ENCODE measurements at regions not wholly inside any gene's neighbourhood (a gene's known extent, or its start where the extent isn't known, plus 50 kb on each side); places are given as distances from the start of the nearest gene placed in this dataset.

DNA sequence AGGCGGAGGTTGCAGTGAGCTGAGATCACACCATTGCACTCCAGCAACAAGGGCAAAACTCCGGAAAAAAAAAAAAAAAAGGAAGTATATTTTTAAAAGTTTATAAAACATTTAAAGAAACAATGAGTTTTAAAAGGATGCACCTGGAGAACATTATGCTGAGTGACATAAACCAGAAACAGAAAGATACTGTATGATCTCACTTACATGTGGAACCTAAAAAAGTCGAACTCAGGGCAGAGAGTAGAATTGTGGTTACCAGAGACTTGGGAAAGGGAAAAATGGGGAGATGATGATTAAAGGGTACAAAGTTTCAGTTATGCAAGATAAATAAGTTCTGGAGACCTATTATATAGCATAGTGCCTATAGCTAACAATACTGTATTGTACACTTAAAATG lies 52.8 kb upstream of the RTN4 start:
- Mint-ChIP-seq H3K27me3 (ENCODE audit: insufficient read depth) (no peaks in the 10 kb centered on the region), H3K4me3 (no peak overlapping the region), H3K9me3 (no peaks in the 10 kb centered on the region), H3K27ac (no peak overlapping the region), H3K36me3 (ENCODE audit: low read depth) (no peaks in the 10 kb centered on the region), H3K4me1 (no peaks in the 10 kb centered on the region)
- Histone ChIP-seq H3K27ac (ENCODE audit: low read depth, low read length) (no peak overlapping the region), H3K9me3 (ENCODE audit: control insufficient read depth, low read length) (no peaks in the 10 kb centered on the region), H3K4me1 (ENCODE audit: control insufficient read depth, insufficient read depth, low read length) (no peaks in the 10 kb centered on the region), H3K4me3 (ENCODE audit: low read length) (no peak overlapping the region), H3K9ac (ENCODE audit: extremely low read depth, low read length, poor library complexity, severe bottlenecking) (no peak overlapping the region), H3K36me3 (ENCODE audit: control insufficient read depth, insufficient read depth, low read length) (no peaks in the 10 kb centered on the region), H3K27me3 (ENCODE audit: control insufficient read depth, insufficient read depth, low read length, poor library complexity, severe bottlenecking) (no peaks in the 10 kb centered on the region)
- WGBS, 2 experiments (ENCODE audit: insufficient coverage in 1 of 2, insufficient read length in 1 of 2), result 92 to 100% methylated on average over 1 to 3 of the region's 3 CpGs
- TF ChIP-seq, protein P1, sequence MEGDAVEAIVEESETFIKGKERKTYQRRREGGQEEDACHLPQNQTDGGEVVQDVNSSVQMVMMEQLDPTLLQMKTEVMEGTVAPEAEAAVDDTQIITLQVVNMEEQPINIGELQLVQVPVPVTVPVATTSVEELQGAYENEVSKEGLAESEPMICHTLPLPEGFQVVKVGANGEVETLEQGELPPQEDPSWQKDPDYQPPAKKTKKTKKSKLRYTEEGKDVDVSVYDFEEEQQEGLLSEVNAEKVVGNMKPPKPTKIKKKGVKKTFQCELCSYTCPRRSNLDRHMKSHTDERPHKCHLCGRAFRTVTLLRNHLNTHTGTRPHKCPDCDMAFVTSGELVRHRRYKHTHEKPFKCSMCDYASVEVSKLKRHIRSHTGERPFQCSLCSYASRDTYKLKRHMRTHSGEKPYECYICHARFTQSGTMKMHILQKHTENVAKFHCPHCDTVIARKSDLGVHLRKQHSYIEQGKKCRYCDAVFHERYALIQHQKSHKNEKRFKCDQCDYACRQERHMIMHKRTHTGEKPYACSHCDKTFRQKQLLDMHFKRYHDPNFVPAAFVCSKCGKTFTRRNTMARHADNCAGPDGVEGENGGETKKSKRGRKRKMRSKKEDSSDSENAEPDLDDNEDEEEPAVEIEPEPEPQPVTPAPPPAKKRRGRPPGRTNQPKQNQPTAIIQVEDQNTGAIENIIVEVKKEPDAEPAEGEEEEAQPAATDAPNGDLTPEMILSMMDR (conservative IDR thresholded peaks at IDR 0.05), result no peak
- no peak for DNase-seq

DNA sequence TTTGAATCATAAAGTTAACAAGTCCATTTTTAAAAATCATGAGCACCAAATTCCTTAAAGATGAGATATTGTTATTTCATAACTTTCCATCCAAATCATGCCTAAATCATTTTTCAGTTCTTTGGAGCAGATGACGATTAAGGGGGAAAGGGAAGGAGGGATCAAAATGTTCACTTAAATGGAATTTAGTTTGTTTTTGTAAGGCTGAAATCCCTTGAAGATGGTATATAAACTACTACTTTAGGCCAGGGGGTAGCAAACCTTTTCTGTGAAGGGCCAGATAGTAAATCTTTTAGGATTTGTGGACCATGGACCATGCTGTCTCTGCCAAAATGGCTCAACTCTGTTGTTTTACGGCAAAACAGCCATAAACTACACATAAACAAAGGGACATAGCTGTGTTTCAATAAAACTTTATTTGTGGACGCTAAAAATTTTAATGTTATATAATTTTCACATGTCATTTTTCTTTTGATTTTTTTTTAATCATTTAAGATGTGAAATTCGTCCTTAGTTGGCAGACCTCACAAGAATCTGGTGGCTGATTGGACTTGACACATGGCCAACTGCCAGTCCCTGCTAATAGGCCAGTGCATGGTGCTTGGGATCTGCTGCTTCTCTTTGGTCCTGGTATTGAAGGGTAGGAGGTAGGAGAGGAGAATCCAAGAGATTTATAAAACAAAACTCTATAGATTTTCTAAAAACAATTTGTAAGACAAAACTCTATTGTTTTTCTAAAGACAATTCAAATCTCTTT lies 52.0 kb upstream of the RTN4 start:
- H3K27me3 Mint-ChIP-seq (ENCODE audit: insufficient read depth), result no peaks in the 10 kb centered on the region
- TF ChIP-seq, protein P1 (conservative IDR thresholded peaks at IDR 0.05), result no peak
- no peak for DNase-seq
- H3K4me3 ChIP-seq (ENCODE audit: low read length), result no peak overlapping the region
- H3K4me3 Mint-ChIP-seq, result no peak overlapping the region
- H3K27ac Mint-ChIP-seq, result no peak overlapping the region
- H3K27me3 ChIP-seq (ENCODE audit: control insufficient read depth, insufficient read depth, low read length, poor library complexity, severe bottlenecking), result no peaks in the 10 kb centered on the region
- H3K27ac ChIP-seq (ENCODE audit: low read depth, low read length), result no peak overlapping the region
- no peaks in the 10 kb centered on the region for H3K9me3 Mint-ChIP-seq
- no peaks in the 10 kb centered on the region for H3K9me3 ChIP-seq (ENCODE audit: control insufficient read depth, low read length)
- 83 to 90% methylated on average over 2 to 3 of the region's 4 CpGs for WGBS, 2 experiments (ENCODE audit: insufficient coverage in 1 of 2, insufficient read length in 1 of 2)
- peaks cover 4% of the 10 kb centered on the region for H3K4me1 ChIP-seq (ENCODE audit: control insufficient read depth, insufficient read depth, low read length)
- H3K4me1 Mint-ChIP-seq, result no peaks in the 10 kb centered on the region
- no peak overlapping the region for H3K9ac ChIP-seq (ENCODE audit: extremely low read depth, low read length, poor library complexity, severe bottlenecking)
- no peaks in the 10 kb centered on the region for H3K36me3 Mint-ChIP-seq (ENCODE audit: low read depth)
- H3K36me3 ChIP-seq (ENCODE audit: control insufficient read depth, insufficient read depth, low read length), result no peaks in the 10 kb centered on the region

DNA sequence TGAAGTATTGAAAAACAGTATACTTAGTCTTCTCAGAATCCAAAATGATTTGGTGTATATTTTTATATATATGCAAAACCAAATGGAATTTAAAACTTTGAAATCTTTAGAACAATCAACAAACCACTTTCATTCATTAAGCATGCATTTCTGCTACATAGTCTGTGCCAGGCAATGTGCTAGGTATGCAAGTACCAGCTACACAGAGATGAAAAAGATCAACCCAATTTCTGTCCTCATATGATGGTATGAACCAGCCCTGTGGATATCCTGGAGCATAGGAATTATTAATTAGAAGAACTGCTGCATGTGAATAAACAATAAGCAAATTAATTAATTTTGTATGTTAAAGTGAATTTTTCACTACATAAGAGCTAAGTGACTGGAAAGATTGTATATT lies 51.2 kb upstream of the RTN4 start:
- Histone ChIP-seq H3K4me3 (ENCODE audit: low read length) (no peak overlapping the region), H3K27me3 (ENCODE audit: control insufficient read depth, insufficient read depth, low read length, poor library complexity, severe bottlenecking) (no peaks in the 10 kb centered on the region), H3K36me3 (ENCODE audit: control insufficient read depth, insufficient read depth, low read length) (no peaks in the 10 kb centered on the region), H3K9me3 (ENCODE audit: control insufficient read depth, low read length) (no peaks in the 10 kb centered on the region), H3K27ac (ENCODE audit: low read depth, low read length) (no peak overlapping the region), H3K9ac (ENCODE audit: extremely low read depth, low read length, poor library complexity, severe bottlenecking) (no peak overlapping the region), H3K4me1 (ENCODE audit: control insufficient read depth, insufficient read depth, low read length) (peaks cover 4% of the 10 kb centered on the region)
- Mint-ChIP-seq H3K36me3 (ENCODE audit: low read depth) (no peaks in the 10 kb centered on the region), H3K4me1 (no peaks in the 10 kb centered on the region), H3K27me3 (ENCODE audit: insufficient read depth) (no peaks in the 10 kb centered on the region), H3K27ac (no peak overlapping the region), H3K4me3 (no peak overlapping the region), H3K9me3 (no peaks in the 10 kb centered on the region)
- no peak for DNase-seq
- TF ChIP-seq, protein P1 (conservative IDR thresholded peaks at IDR 0.05), result no peak
